HFF-Myc (cell line): ENCODE measurements at regions not wholly inside any gene's neighbourhood (a gene's known extent, or its start where the extent isn't known, plus 50 kb on each side); places are given as distances from the start of the nearest gene placed in this dataset.
"Not testable (repeated sequence)": the region's sequence is repeated elsewhere in the genome, so short reads cannot be mapped to it uniquely, and the experiment has no call there.

Source experiments
- DNase-seq: peaks from one replicate; pipeline ENCODE4 v3.0.0-alpha.2; 2011; ENCODE audit warnings: low read depth; ENCODE audit errors: extremely low read depth
- H3K4me3 ChIP-seq: replicated peaks from 2 replicates; pipeline ENCODE4 v1.5.1; 2011; ENCODE audit warnings: low read depth, mild to moderate bottlenecking, control low read depth, low read length
- CTCF ChIP-seq: IDR thresholded peaks from 2 replicates; pipeline ENCODE4 v1.5.1; 2012; ENCODE audit warnings: mild to moderate bottlenecking, low read depth, low read length, control low read depth; ENCODE audit errors: missing control alignments

GRCh38 chr14:43528321-43528720 lies 978.8 kb downstream of the FSCB start:
- DNase-seq: no peak
- TF ChIP-seq CTCF: no peak
- no peak overlapping the region for H3K4me3 ChIP-seq

GRCh38 chr14:43525658-43526057 lies 981.4 kb downstream of the FSCB start:
- H3K4me3 ChIP-seq: no peak overlapping the region
- DNase-seq: no peak
- no peak for TF ChIP-seq CTCF

- no peak for TF ChIP-seq CTCF
- H3K4me3 ChIP-seq: no peak overlapping the region
- DNase-seq: no peak
Observed at GRCh38 chr14:43522901-43523300, 984.2 kb downstream of the FSCB start.

GRCh38 chr14:43522191-43522590 lies 984.9 kb downstream of the FSCB start:
- no peak for DNase-seq
- no peak for TF ChIP-seq CTCF
- no peak overlapping the region for H3K4me3 ChIP-seq

- no peak for DNase-seq
- H3K4me3 ChIP-seq: no peak overlapping the region
- no peak for TF ChIP-seq CTCF
Observed at GRCh38 chr14:43503508-43503907, 1003.6 kb downstream of the FSCB start.

GRCh38 chr14:43492359-43492758 lies 1014.7 kb downstream of the FSCB start:
- DNase-seq: not testable (repeated sequence)

GRCh38 chr14:43483415-43483814 lies 1023.7 kb downstream of the FSCB start:
- no peak for TF ChIP-seq CTCF
- no peak for DNase-seq
- H3K4me3 ChIP-seq: no peak overlapping the region

More at GRCh38 chr14:43492359-43492758, 1014.7 kb downstream of the FSCB start:
- H3K4me3 ChIP-seq: not testable (repeated sequence)

- TF ChIP-seq CTCF: no peak
- H3K4me3 ChIP-seq: no peak overlapping the region
- no peak for DNase-seq
Observed at GRCh38 chr14:43481864-43482263, 1025.2 kb downstream of the FSCB start.
